SU-DHL-6 (cell line): ENCODE measurements at regions not wholly inside any gene's neighbourhood (a gene's known extent, or its start where the extent isn't known, plus 50 kb on each side); places are given as distances from the start of the nearest gene placed in this dataset.

Experiments used
- H2AFZ ChIP-seq: fragments of 200-600 bp; sonication (generic); 2 replicates; pipeline ENCODE4 v1.6.1; 2014; ENCODE audit warnings: low read depth, mild to moderate bottlenecking, moderate library complexity, mixed read lengths, antibody characterized with exemption, low read length; ENCODE audit not compliant: severe bottlenecking
- H3F3A ChIP-seq: fragments of 200-600 bp; shearing (Covaris generic); 2 replicates; pipeline ENCODE4 v1.6.0; 2016; ENCODE audit warnings: antibody characterized with exemption, mild to moderate bottlenecking; ENCODE audit not compliant: insufficient read depth
- H3K27ac ChIP-seq: fragments of 200-600 bp; sonication (generic); 2 replicates; pipeline ENCODE4 v1.5.1; 2016; ENCODE audit warnings: low read depth, mild to moderate bottlenecking, low read length, moderate library complexity, mixed read lengths
- H3K27me3 ChIP-seq: fragments of 200-600 bp; sonication (generic), shearing (Covaris generic); 2 replicates; pipeline ENCODE4 v1.6.0; 2014; ENCODE audit warnings: mild to moderate bottlenecking, low read length
- H3K36me3 ChIP-seq: fragments of 200-600 bp; sonication (generic); 2 replicates; pipeline ENCODE4 v1.6.1; 2014; ENCODE audit warnings: mild to moderate bottlenecking, low read length, mixed read lengths
- H3K4me2 ChIP-seq: fragments of 300-600, 200-600 bp; shearing (Covaris generic), sonication (generic); 2 replicates; pipeline ENCODE4 v1.6.0; 2014; ENCODE audit warnings: low read length, low read depth, mild to moderate bottlenecking; ENCODE audit not compliant: poor library complexity, severe bottlenecking
- H3K4me3 ChIP-seq: fragments of 200-600 bp; sonication (generic); 2 replicates; pipeline ENCODE4 v1.5.1; 2014; ENCODE audit warnings: antibody characterized with exemption, low read length, mild to moderate bottlenecking, mixed read lengths; ENCODE audit not compliant: insufficient read depth, poor library complexity, severe bottlenecking
- H3K79me2 ChIP-seq: fragments of 200-600 bp; sonication (generic); 2 replicates; pipeline ENCODE4 v1.6.1; 2014; ENCODE audit warnings: mild to moderate bottlenecking, low read length, moderate library complexity; ENCODE audit not compliant: insufficient read depth
- H3K9ac ChIP-seq: fragments of 200-600 bp; sonication (generic); 2 replicates; pipeline ENCODE4 v1.7.0; 2014; ENCODE audit warnings: mild to moderate bottlenecking, low read length
- H3K9me2 ChIP-seq: fragments of 200-600 bp; sonication (generic); replicated peaks from 2 replicates; pipeline ENCODE4 v1.6.1; 2014; ENCODE audit warnings: low read length; ENCODE audit not compliant: insufficient read depth
- H3K9me3 ChIP-seq: fragments of 200-600 bp; sonication (generic); 2 replicates; pipeline ENCODE4 v1.6.1; 2014; ENCODE audit warnings: low read length, mixed read lengths; ENCODE audit not compliant: insufficient read depth
- H4K20me1 ChIP-seq: fragments of 200-600 bp; sonication (generic); 2 replicates; pipeline ENCODE4 v1.6.1; 2014; ENCODE audit warnings: low read depth, mild to moderate bottlenecking, antibody characterized with exemption, low read length, moderate library complexity, mixed read lengths
- EZH2phosphoT487 ChIP-seq: fragments of 200-600 bp; sonication (generic), shearing (Covaris generic); conservative IDR thresholded peaks from 2 replicates; pipeline ENCODE4 v1.6.1; 2018; ENCODE audit warnings: mild to moderate bottlenecking, antibody characterized with exemption, low read length, moderate library complexity, mixed read lengths
- TF ChIP-seq, protein P1 (sequence below): fragments of 200-600 bp; sonication (generic); IDR thresholded peaks from one replicate; pipeline ENCODE4 v1.5.1; 2017; ENCODE audit warnings: antibody characterized with exemption, mild to moderate bottlenecking, low read length, moderate library complexity; ENCODE audit not compliant: insufficient read depth, poor library complexity, severe bottlenecking

GRCh38 chr15:35690698-35691116 is 144.7 kb upstream of the DPH6 start:
- no peaks in the 10 kb centered on the region for H3K79me2 ChIP-seq
- no peak overlapping the region for H3K9ac ChIP-seq
- H2AFZ ChIP-seq: no peak overlapping the region
- no peaks in the 10 kb centered on the region for H3K9me2 ChIP-seq
- H3K4me3 ChIP-seq: no peak overlapping the region
- no peaks in the 10 kb centered on the region for H3K9me3 ChIP-seq
- H3K27ac ChIP-seq: no peak overlapping the region
- H3K27me3 ChIP-seq: no peaks in the 10 kb centered on the region
- H3K36me3 ChIP-seq: no peaks in the 10 kb centered on the region
- no peaks in the 10 kb centered on the region for H3F3A ChIP-seq
- H4K20me1 ChIP-seq: no peaks in the 10 kb centered on the region
- H3K4me2 ChIP-seq: no peak overlapping the region
- no peak for TF ChIP-seq EZH2phosphoT487
- TF ChIP-seq, protein P1, sequence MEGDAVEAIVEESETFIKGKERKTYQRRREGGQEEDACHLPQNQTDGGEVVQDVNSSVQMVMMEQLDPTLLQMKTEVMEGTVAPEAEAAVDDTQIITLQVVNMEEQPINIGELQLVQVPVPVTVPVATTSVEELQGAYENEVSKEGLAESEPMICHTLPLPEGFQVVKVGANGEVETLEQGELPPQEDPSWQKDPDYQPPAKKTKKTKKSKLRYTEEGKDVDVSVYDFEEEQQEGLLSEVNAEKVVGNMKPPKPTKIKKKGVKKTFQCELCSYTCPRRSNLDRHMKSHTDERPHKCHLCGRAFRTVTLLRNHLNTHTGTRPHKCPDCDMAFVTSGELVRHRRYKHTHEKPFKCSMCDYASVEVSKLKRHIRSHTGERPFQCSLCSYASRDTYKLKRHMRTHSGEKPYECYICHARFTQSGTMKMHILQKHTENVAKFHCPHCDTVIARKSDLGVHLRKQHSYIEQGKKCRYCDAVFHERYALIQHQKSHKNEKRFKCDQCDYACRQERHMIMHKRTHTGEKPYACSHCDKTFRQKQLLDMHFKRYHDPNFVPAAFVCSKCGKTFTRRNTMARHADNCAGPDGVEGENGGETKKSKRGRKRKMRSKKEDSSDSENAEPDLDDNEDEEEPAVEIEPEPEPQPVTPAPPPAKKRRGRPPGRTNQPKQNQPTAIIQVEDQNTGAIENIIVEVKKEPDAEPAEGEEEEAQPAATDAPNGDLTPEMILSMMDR: no peak

GRCh38 chr15:35691173-35691761 is 145.3 kb upstream of the DPH6 start:
- Histone ChIP-seq H3K9me2 (no peaks in the 10 kb centered on the region), H3K9me3 (no peaks in the 10 kb centered on the region), H4K20me1 (no peaks in the 10 kb centered on the region), H3K27ac (no peak overlapping the region), H3F3A (no peaks in the 10 kb centered on the region), H3K4me3 (no peak overlapping the region), H3K79me2 (no peaks in the 10 kb centered on the region), H3K4me2 (no peak overlapping the region), H2AFZ (no peak overlapping the region), H3K27me3 (no peaks in the 10 kb centered on the region), H3K9ac (no peak overlapping the region), H3K36me3 (no peaks in the 10 kb centered on the region)
- TF ChIP-seq, protein P1: no peak
- no peak for TF ChIP-seq EZH2phosphoT487

DNA sequence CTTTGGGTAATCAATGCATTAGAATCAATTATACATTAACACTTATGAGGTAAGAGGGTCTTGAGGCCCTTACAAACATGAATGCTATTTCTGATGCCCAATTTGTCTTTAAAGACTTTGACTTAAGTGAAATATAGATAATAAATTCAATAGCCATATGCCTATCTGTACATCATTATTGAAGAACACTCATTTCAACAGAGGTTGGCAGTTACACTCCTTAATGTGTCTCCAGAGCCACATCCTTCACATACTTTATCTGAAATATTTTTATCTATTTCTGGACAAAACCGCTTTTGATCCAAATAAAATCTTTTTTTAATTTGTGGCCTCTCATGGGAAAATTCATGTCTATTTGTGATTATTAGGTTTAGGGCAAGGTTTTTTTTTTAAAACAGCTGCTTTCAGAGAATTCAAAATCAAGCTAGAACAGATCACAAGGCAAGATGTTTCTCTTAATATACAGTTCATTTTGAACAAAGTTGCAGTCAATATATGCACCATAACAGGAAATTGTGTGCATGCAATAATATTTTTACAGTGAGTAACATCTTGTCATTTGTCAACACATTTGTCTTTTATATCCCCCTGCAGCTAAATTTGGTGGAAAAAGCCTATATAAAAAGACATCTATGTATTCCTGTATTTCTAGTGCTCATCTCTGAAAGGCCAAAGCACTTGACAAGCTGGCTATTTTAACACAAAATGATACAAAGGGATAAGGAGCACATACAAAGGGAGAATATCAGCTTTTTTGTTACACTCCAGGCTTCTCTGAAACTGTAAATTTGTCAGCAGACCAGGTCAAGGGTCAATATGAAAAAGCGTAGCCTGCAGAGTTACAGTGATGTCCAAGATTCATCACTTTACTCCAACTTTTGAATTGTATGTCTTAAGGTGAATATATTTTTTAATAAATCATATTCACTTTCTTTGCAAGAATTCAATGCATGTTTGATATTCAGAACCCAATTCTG is 146.2 kb upstream of the DPH6 start:
- H3K9ac ChIP-seq: no peak overlapping the region

More for the DNA sequence above, 146.2 kb upstream of the DPH6 start:
- H3K4me3 ChIP-seq: no peak overlapping the region
- no peak overlapping the region for H3K27ac ChIP-seq
- H3F3A ChIP-seq: no peaks in the 10 kb centered on the region
- H3K9me3 ChIP-seq: no peaks in the 10 kb centered on the region
- H3K9me2 ChIP-seq: no peaks in the 10 kb centered on the region
- no peaks in the 10 kb centered on the region for H3K36me3 ChIP-seq
- H2AFZ ChIP-seq: no peak overlapping the region
- H3K79me2 ChIP-seq: no peaks in the 10 kb centered on the region
- H3K4me2 ChIP-seq: no peak overlapping the region
- TF ChIP-seq EZH2phosphoT487: no peak
- TF ChIP-seq, protein P1: no peak
- no peaks in the 10 kb centered on the region for H4K20me1 ChIP-seq
- no peaks in the 10 kb centered on the region for H3K27me3 ChIP-seq
